ENCODE measurements at regions not wholly inside any gene's neighbourhood (a gene's known extent, or its start where the extent isn't known, plus 50 kb on each side); places are given as distances from the start of the nearest gene placed in this dataset.
"Not testable (repeated sequence)": the region's sequence is repeated elsewhere in the genome, so short reads cannot be mapped to it uniquely, and the experiment has no call there.

DNA sequence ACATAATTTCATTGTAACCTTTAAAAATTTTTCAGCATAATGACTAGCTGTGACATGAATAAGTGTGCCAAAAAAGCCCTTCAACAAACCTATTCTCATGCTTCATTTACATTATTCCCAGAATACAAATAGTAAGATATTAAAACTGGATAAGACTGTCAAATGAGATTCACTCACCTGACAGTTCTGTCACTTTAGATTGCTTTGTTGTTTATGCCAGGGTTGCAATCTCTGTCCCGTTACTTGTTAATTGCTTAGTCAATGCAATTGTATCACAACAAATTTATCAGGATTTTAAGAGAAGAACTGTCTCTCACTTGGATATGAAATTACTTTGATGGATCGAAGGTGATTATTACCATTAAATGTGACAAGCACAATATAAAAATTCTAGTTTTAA is 616.0 kb upstream of the IGFBP7 start:
- Histone ChIP-seq H3K9me2 (replicated peaks; ENCODE audit: control insufficient read depth, low read length) (no peaks in the 10 kb centered on the region), H3K9me3 (ENCODE audit: control insufficient read depth, insufficient read depth, low read length) (no peaks in the 10 kb centered on the region), H3K4me1 (ENCODE audit: control insufficient read depth, low read length) (no peaks in the 10 kb centered on the region), H3K27me3 (ENCODE audit: control insufficient read depth, low read length) (no peaks in the 10 kb centered on the region), H3K4me3 (ENCODE audit: low read length) (no peak overlapping the region), H3K79me2 (ENCODE audit: control insufficient read depth, low read length) (no peaks in the 10 kb centered on the region), H3F3A (ENCODE audit: control insufficient read depth, insufficient read depth) (no peaks in the 10 kb centered on the region), H4K20me1 (ENCODE audit: control insufficient read depth, insufficient read depth, low read depth, low read length) (no peaks in the 10 kb centered on the region), H3K4me2 (ENCODE audit: low read length) (no peak overlapping the region), H3K27ac (ENCODE audit: low read depth, low read length) (no peak overlapping the region), H3K36me3 (ENCODE audit: control insufficient read depth, low read length) (no peaks in the 10 kb centered on the region)
- no peak for TF ChIP-seq CTCF (IDR thresholded peaks at IDR 0.05; ENCODE audit: low read depth, low read length, poor library complexity, severe bottlenecking)
- TF ChIP-seq EZH2phosphoT487 (IDR thresholded peaks at IDR 0.05; ENCODE audit: borderline replicate concordance, low read length) = no peak

DNA sequence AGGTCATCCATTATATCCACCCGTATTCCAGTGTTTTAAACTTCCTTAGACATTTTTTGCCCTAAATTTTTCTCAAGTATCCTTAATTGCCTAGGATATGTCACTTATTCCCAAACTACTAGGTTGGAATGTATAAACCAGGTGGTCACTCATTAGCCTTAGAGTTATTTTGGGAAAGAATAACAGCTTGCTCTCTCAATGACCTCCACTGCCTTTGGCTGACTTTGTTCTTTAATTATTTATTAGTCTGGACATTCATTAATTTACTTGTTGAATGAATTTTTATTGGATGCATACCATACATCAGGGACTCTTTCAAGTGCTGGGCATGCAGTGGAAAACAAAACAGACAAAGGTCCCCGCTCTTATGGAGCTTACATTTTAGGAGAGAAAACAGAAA is 609.3 kb upstream of the IGFBP7 start:
- Histone ChIP-seq H3F3A (ENCODE audit: control insufficient read depth, insufficient read depth) (no peaks in the 10 kb centered on the region), H3K9me3 (ENCODE audit: control insufficient read depth, insufficient read depth, low read length) (no peaks in the 10 kb centered on the region)

DNA sequence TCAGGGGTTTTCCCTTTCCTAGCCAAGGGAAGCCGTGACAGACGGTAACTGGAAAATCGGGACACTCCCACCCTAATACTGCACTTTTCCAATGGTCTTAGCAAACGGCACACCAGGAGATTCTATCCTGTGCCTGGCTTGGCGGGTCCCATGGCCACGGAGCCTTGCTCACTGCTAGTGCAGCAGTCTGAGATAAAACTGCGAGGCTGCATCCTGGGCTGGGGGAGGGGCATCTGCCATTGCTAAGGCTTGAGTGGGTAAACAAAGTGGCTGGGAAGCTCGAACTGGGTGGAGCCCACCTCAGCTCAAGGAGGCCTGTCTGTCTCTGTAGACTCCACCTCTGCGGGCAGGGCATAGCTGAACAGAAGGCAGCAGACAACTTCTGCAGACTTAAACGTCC is 604.1 kb upstream of the IGFBP7 start:
- not testable (repeated sequence) for H3K4me1 ChIP-seq (ENCODE audit: control insufficient read depth, low read length); H3K36me3 ChIP-seq (ENCODE audit: control insufficient read depth, low read length); H3K27me3 ChIP-seq (ENCODE audit: control insufficient read depth, low read length); H4K20me1 ChIP-seq (ENCODE audit: control insufficient read depth, insufficient read depth, low read depth, low read length); H3K4me2 ChIP-seq (ENCODE audit: low read length); H3K9me3 ChIP-seq (ENCODE audit: control insufficient read depth, insufficient read depth, low read length); H3K9me2 ChIP-seq (replicated peaks; ENCODE audit: control insufficient read depth, low read length); H3K27ac ChIP-seq (ENCODE audit: low read depth, low read length); H3K79me2 ChIP-seq (ENCODE audit: control insufficient read depth, low read length); H3F3A ChIP-seq (ENCODE audit: control insufficient read depth, insufficient read depth); H3K4me3 ChIP-seq (ENCODE audit: low read length)

More for the DNA sequence above, 609.3 kb upstream of the IGFBP7 start:
- Histone ChIP-seq H3K27me3 (ENCODE audit: control insufficient read depth, low read length) (no peaks in the 10 kb centered on the region), H3K4me1 (ENCODE audit: control insufficient read depth, low read length) (no peaks in the 10 kb centered on the region), H3K79me2 (ENCODE audit: control insufficient read depth, low read length) (no peaks in the 10 kb centered on the region), H3K36me3 (ENCODE audit: control insufficient read depth, low read length) (no peaks in the 10 kb centered on the region), H3K27ac (ENCODE audit: low read depth, low read length) (no peak overlapping the region), H3K4me3 (ENCODE audit: low read length) (no peak overlapping the region), H3K4me2 (ENCODE audit: low read length) (no peak overlapping the region), H3K9me2 (replicated peaks; ENCODE audit: control insufficient read depth, low read length) (no peaks in the 10 kb centered on the region), H4K20me1 (ENCODE audit: control insufficient read depth, insufficient read depth, low read depth, low read length) (no peaks in the 10 kb centered on the region)
- no peak for TF ChIP-seq CTCF (IDR thresholded peaks at IDR 0.05; ENCODE audit: low read depth, low read length, poor library complexity, severe bottlenecking)
- TF ChIP-seq EZH2phosphoT487 (IDR thresholded peaks at IDR 0.05; ENCODE audit: borderline replicate concordance, low read length) = no peak

- Histone ChIP-seq H3K4me1 (ENCODE audit: control insufficient read depth, low read length) (no peaks in the 10 kb centered on the region), H3K9me2 (replicated peaks; ENCODE audit: control insufficient read depth, low read length) (no peaks in the 10 kb centered on the region), H3K27me3 (ENCODE audit: control insufficient read depth, low read length) (no peaks in the 10 kb centered on the region), H3K27ac (ENCODE audit: low read depth, low read length) (no peak overlapping the region), H3K79me2 (ENCODE audit: control insufficient read depth, low read length) (no peaks in the 10 kb centered on the region), H3K36me3 (ENCODE audit: control insufficient read depth, low read length) (no peaks in the 10 kb centered on the region), H3K9me3 (ENCODE audit: control insufficient read depth, insufficient read depth, low read length) (no peaks in the 10 kb centered on the region), H3F3A (ENCODE audit: control insufficient read depth, insufficient read depth) (no peaks in the 10 kb centered on the region), H4K20me1 (ENCODE audit: control insufficient read depth, insufficient read depth, low read depth, low read length) (no peaks in the 10 kb centered on the region), H3K4me3 (ENCODE audit: low read length) (no peak overlapping the region), H3K4me2 (ENCODE audit: low read length) (no peak overlapping the region)
- TF ChIP-seq CTCF (IDR thresholded peaks at IDR 0.05; ENCODE audit: low read depth, low read length, poor library complexity, severe bottlenecking) = no peak
- no peak for TF ChIP-seq EZH2phosphoT487 (IDR thresholded peaks at IDR 0.05; ENCODE audit: borderline replicate concordance, low read length)
Observed at GRCh38 chr4:57710053-57710452, 599.9 kb upstream of the IGFBP7 start.

All from DOHH2 (cell line).